ENCODE measurements at regions not wholly inside any gene's neighbourhood (a gene's known extent, or its start where the extent isn't known, plus 50 kb on each side); places are given as distances from the start of the nearest gene placed in this dataset.

- DNase-seq, result no peak
- Histone ChIP-seq H3K4me3 (replicated peaks in 1 of 3) (no peak overlapping the region), H3K36me3 (no peaks in the 10 kb centered on the region), H3K9me3 (no peaks in the 10 kb centered on the region), H3K27me3 (no peaks in the 10 kb centered on the region), H3K4me1 (no peaks in the 10 kb centered on the region), H3K27ac (no peak overlapping the region)
- intact Hi-C loops (cut with DNase I), result no loop called here
- TF ChIP-seq CTCF (IDR thresholded peaks at IDR 0.05) (no peak), POLR2A (IDR thresholded peaks at IDR 0.05) (no peak)
- 79 to 88% methylated on average over 1 of the region's 1 CpG for WGBS, 2 donors
Observed at GRCh38 chr5:163967268-163967667, 461.8 kb downstream of the MAT2B start.

GRCh38 chr5:163968651-163969050 is 463.2 kb downstream of the MAT2B start:
- H3K9me3 ChIP-seq, result no peaks in the 10 kb centered on the region
- no peak overlapping the region for H3K4me3 ChIP-seq (replicated peaks in 1 of 3)
- H3K36me3 ChIP-seq, result no peaks in the 10 kb centered on the region
- DNase-seq, result no peak
- no peaks in the 10 kb centered on the region for H3K27me3 ChIP-seq
- 41 to 70% methylated on average over 2 of the region's 2 CpGs for WGBS, 2 donors
- TF ChIP-seq CTCF (IDR thresholded peaks at IDR 0.05), result no peak
- TF ChIP-seq POLR2A (IDR thresholded peaks at IDR 0.05), result no peak
- H3K4me1 ChIP-seq, result no peaks in the 10 kb centered on the region
- intact Hi-C loops (cut with DNase I), result no loop called here
- no peak overlapping the region for H3K27ac ChIP-seq

GRCh38 chr5:163976696-163977095 is 471.3 kb downstream of the MAT2B start:
- no peak for DNase-seq
- intact Hi-C loops (cut with DNase I), result no loop called here
- no peaks in the 10 kb centered on the region for H3K36me3 ChIP-seq
- H3K27ac ChIP-seq, result no peak overlapping the region
- H3K4me1 ChIP-seq, result no peaks in the 10 kb centered on the region
- 83 to 84% methylated on average over 3 of the region's 3 CpGs for WGBS, 2 donors
- H3K9me3 ChIP-seq, result no peaks in the 10 kb centered on the region
- no peaks in the 10 kb centered on the region for H3K27me3 ChIP-seq
- no peak overlapping the region for H3K4me3 ChIP-seq (replicated peaks in 1 of 3)
- TF ChIP-seq POLR2A (IDR thresholded peaks at IDR 0.05), result no peak
- TF ChIP-seq CTCF (IDR thresholded peaks at IDR 0.05), result no peak

GRCh38 chr5:163978897-163979296 is 473.5 kb downstream of the MAT2B start:
- H3K9me3 ChIP-seq, result no peaks in the 10 kb centered on the region
- no peaks in the 10 kb centered on the region for H3K27me3 ChIP-seq
- DNase-seq, result no peak
- TF ChIP-seq POLR2A (IDR thresholded peaks at IDR 0.05) (no peak), CTCF (IDR thresholded peaks at IDR 0.05) (no peak)
- 54 to 61% methylated on average over 5 of the region's 5 CpGs for WGBS, 2 donors
- H3K27ac ChIP-seq, result no peak overlapping the region
- no peaks in the 10 kb centered on the region for H3K4me1 ChIP-seq
- intact Hi-C loops (cut with DNase I), result no loop called here
- no peaks in the 10 kb centered on the region for H3K36me3 ChIP-seq
- no peak overlapping the region for H3K4me3 ChIP-seq (replicated peaks in 1 of 3)

GRCh38 chr5:163988566-163988965 is 483.1 kb downstream of the MAT2B start:
- intact Hi-C loops (cut with DNase I), result no loop called here
- H3K4me3 ChIP-seq (replicated peaks in 1 of 3), result no peak overlapping the region
- no peaks in the 10 kb centered on the region for H3K27me3 ChIP-seq
- TF ChIP-seq POLR2A (IDR thresholded peaks at IDR 0.05), result no peak
- no peak for TF ChIP-seq CTCF (IDR thresholded peaks at IDR 0.05)
- H3K4me1 ChIP-seq, result no peaks in the 10 kb centered on the region
- no peak overlapping the region for H3K27ac ChIP-seq
- 60 to 70% methylated on average over 4 of the region's 4 CpGs for WGBS, 2 donors
- no peaks in the 10 kb centered on the region for H3K9me3 ChIP-seq
- no peak for DNase-seq
- no peaks in the 10 kb centered on the region for H3K36me3 ChIP-seq

Measured in thyroid gland (tissue), 4 donors.